Spinal cord (tissue), 9 donors: ENCODE measurements at regions not wholly inside any gene's neighbourhood (a gene's known extent, or its start where the extent isn't known, plus 50 kb on each side); places are given as distances from the start of the nearest gene placed in this dataset.

Source experiments
- DNase-seq, 6 donors: peaks; one replicate each; pipeline versions ENCODE4 v3.0.0 to v3.0.0-alpha.2; 2013 to 2015; ENCODE audit warnings: low spot score in 6 of 6, low read depth in 4 of 6
- H3K27ac ChIP-seq: one replicate; pipeline ENCODE4 v1.5.1; 2013; ENCODE audit warnings: low read depth, low read length, control low read depth
- H3K27me3 ChIP-seq: one replicate; pipeline ENCODE4 v1.6.1; 2013; ENCODE audit warnings: low read length; ENCODE audit not compliant: control insufficient read depth, insufficient read depth
- H3K36me3 ChIP-seq: one replicate; pipeline ENCODE4 v1.6.1; 2013; ENCODE audit warnings: low read length; ENCODE audit not compliant: control insufficient read depth, insufficient read depth
- H3K4me1 ChIP-seq: one replicate; pipeline ENCODE4 v1.6.1; 2013; ENCODE audit warnings: low read length; ENCODE audit not compliant: control insufficient read depth, insufficient read depth
- H3K4me3 ChIP-seq: one replicate; pipeline ENCODE4 v1.5.1; 2013; ENCODE audit warnings: low read depth, low read length, control low read depth
- H3K9me3 ChIP-seq: one replicate; pipeline ENCODE4 v1.6.1; 2013; ENCODE audit warnings: low read length; ENCODE audit not compliant: control insufficient read depth, insufficient read depth
- WGBS: methylation state at CpG from one replicate; pipeline ENCODE4 v1.1.5; 2013; ENCODE audit warnings: missing lambda C conversion rate; ENCODE audit not compliant: insufficient coverage; 5-methylcytosine and 5-hydroxymethylcytosine counted together
- donor health status: healthy.

DNA sequence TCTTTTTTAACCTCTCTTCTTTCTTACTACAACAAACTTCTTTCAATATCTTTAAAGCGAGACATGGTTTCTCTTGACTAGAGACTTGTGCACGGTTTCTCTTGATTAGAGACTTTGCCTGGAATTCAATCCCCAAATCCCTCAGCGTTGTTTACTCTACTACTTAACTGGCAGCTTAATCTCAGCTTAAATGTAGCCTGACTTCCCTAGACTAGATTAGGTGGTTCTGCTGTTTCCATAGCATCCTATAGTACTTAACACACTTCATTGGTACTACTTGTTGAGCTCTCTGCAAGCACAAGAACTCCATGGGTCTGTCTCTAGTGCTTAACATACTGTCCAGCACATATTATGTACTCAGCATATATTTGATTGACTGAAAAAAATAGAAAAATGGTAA lies 168.2 kb upstream of the GPR149 start:
- Histone ChIP-seq H3K27ac (no peak overlapping the region), H3K36me3 (no peaks in the 10 kb centered on the region), H3K4me3 (no peak overlapping the region), H3K4me1 (no peaks in the 10 kb centered on the region), H3K27me3 (no peaks in the 10 kb centered on the region), H3K9me3 (no peaks in the 10 kb centered on the region)
- DNase-seq, result no peak
- 100% methylated on average over 2 of the region's 3 CpGs for WGBS

- H3K27me3 ChIP-seq, result no peaks in the 10 kb centered on the region
- no peaks in the 10 kb centered on the region for H3K9me3 ChIP-seq
- no CpG with 5 or more reads among the region's 3 CpGs for WGBS
- no peak for DNase-seq
- no peaks in the 10 kb centered on the region for H3K36me3 ChIP-seq
- no peaks in the 10 kb centered on the region for H3K4me1 ChIP-seq
- no peak overlapping the region for H3K27ac ChIP-seq
- no peak overlapping the region for H3K4me3 ChIP-seq
These were observed 160.8 kb upstream of the GPR149 start for GRCh38 chr3:154590675-154591384.

DNA sequence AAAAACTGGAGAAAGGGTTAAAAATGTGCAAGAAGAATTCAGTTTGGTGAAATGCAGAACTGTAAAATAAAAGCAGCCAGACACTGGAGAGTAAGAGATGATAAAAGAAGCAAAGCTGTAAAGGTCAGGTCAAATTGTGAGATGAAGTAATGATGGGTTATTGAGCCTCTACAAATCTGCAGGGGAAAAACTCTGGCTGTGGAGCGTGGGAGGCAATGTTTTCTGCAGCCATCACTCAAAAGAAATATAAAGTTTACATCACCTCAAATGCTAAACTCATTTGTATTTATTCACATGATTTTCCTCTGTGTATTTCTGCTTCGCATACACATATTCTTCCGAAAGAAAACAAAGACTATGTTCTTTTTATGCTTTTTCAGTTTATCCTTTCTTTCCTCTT lies 158.8 kb upstream of the GPR149 start:
- Histone ChIP-seq H3K4me1 (no peaks in the 10 kb centered on the region), H3K27ac (no peak overlapping the region), H3K9me3 (no peaks in the 10 kb centered on the region), H3K4me3 (no peak overlapping the region), H3K27me3 (no peaks in the 10 kb centered on the region), H3K36me3 (no peaks in the 10 kb centered on the region)
- 80% methylated on average over 3 of the region's 3 CpGs for WGBS
- no peak for DNase-seq

- Histone ChIP-seq H3K4me3 (no peak overlapping the region), H3K4me1 (no peaks in the 10 kb centered on the region), H3K36me3 (no peaks in the 10 kb centered on the region), H3K27me3 (no peaks in the 10 kb centered on the region), H3K27ac (no peak overlapping the region), H3K9me3 (no peaks in the 10 kb centered on the region)
- no peak for DNase-seq
These were observed 155.0 kb upstream of the GPR149 start for GRCh38 chr3:154584974-154585373.

DNA sequence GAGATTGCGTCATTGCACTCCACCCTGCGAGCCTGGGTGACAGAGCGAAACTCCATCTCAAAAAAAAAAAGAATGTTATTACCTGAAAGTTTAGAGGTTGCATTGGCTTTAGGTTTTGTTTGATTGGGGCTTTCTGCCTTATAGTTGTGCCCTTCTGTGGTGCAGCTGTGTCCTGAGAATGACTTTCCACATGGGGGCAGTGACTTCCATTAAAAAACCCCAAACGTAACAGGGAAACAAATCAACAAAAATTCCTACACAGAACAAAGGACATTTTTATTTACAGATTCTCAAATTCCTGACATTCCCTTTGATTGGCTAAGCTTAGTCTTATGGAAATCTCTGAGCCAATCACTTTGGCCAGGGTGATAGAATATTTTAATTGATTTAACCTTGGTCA lies 154.1 kb upstream of the GPR149 start:
- Histone ChIP-seq H3K4me3 (no peak overlapping the region), H3K27ac (no peak overlapping the region), H3K4me1 (no peaks in the 10 kb centered on the region), H3K36me3 (no peaks in the 10 kb centered on the region), H3K9me3 (no peaks in the 10 kb centered on the region), H3K27me3 (no peaks in the 10 kb centered on the region)
- DNase-seq, result no peak
- 87% methylated on average over 3 of the region's 4 CpGs for WGBS

DNA sequence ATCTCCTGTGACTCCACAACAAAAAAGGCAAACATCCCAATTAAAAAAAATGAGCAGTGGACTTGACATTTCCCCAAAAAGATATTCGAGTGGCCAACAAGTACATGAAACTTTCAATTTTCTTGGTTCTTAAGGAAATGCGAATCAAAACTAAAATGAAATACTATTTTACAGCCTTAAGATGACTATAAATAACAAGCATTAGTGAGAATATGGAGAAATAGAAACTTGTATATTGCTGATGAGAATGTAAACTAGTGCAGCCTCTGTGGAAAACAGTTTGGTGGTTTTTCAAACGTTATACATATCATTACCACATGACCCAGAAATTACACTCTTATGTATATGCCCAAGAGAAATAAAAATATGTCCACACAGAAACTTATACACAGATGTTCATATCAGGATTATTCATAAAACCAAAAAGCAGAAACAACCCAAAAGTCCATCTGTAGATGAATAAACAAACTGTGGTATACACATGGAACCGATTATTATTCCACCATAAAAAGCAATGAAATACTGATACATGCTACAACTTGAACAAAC lies 153.2 kb upstream of the GPR149 start:
- H3K9me3 ChIP-seq, result no peaks in the 10 kb centered on the region
- no peaks in the 10 kb centered on the region for H3K27me3 ChIP-seq
- DNase-seq, result no peak
- no peaks in the 10 kb centered on the region for H3K4me1 ChIP-seq
- no peaks in the 10 kb centered on the region for H3K36me3 ChIP-seq
- H3K27ac ChIP-seq, result no peak overlapping the region
- no CpG with 5 or more reads among the region's 4 CpGs for WGBS
- no peak overlapping the region for H3K4me3 ChIP-seq

- no peaks in the 10 kb centered on the region for H3K4me1 ChIP-seq
- H3K27me3 ChIP-seq, result no peaks in the 10 kb centered on the region
- H3K36me3 ChIP-seq, result no peaks in the 10 kb centered on the region
- DNase-seq, result no peak
- H3K9me3 ChIP-seq, result no peaks in the 10 kb centered on the region
- no peak overlapping the region for H3K27ac ChIP-seq
- H3K4me3 ChIP-seq, result no peak overlapping the region
These were observed 152.5 kb upstream of the GPR149 start for GRCh38 chr3:154582501-154582900.

DNA sequence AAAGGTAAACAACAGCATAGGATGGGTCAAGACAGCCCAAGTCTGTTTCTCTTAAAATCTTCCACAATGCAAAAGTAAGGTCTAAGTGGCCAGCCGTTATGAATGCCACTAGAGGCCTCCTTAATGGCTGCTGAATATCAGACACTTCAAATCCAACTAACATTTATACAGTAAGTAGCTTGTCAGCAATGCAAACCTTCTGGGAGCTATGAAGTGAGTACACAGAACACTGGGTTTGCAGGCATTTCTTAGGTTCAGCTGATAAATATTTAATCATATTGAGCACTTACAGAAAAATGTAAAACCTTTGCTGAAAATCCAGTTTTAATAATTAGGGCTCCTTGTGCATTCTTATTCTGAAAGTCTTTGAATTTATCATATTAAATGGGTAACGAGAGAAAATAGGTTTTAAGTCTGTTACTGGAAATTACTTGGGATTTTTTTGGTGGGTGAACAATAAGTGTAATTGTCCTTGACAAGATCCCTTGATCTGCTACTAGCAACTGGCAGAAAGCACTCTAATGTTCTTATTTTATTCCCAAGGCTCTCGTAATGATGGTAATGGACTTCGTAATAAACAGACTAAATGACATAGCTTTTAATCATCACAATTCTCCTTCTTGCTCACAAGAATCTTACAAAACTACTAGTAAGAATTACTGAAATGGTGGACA lies 141.7 kb upstream of the GPR149 start:
- H3K4me3 ChIP-seq, result no peak overlapping the region
- no peaks in the 10 kb centered on the region for H3K27me3 ChIP-seq
- no peaks in the 10 kb centered on the region for H3K36me3 ChIP-seq
- no peaks in the 10 kb centered on the region for H3K9me3 ChIP-seq
- H3K4me1 ChIP-seq, result no peaks in the 10 kb centered on the region
- no peak overlapping the region for H3K27ac ChIP-seq
- WGBS, result 33% methylated on average over 1 of the region's 4 CpGs
- peak in 2 of 6 donors; percentile 1 to 79 for DNase-seq

GRCh38 chr3:154568064-154568463 lies 138.1 kb upstream of the GPR149 start:
- Histone ChIP-seq H3K27me3 (no peaks in the 10 kb centered on the region), H3K4me1 (no peaks in the 10 kb centered on the region), H3K4me3 (no peak overlapping the region), H3K27ac (no peak overlapping the region), H3K36me3 (no peaks in the 10 kb centered on the region), H3K9me3 (no peaks in the 10 kb centered on the region)
- no peak for DNase-seq
- WGBS, result 52% methylated on average over 2 of the region's 3 CpGs

DNA sequence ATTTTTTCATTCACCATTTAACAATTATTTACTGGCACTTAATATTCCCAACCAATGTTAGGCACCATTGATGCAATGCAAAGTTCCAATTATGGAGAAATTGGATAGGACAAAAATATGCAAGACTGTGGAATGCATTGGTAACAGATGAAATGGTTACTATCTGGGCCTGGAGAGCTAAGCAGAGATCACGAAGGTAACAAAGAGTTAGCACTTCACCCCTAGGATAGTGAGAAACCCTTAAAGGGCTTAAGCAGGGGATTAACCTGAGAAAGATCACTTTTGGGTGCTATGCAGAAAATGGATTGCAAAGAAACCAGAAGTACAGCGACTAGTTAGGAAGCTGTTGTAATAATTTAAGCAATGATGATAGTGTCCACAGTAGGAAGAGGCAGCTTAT lies 129.6 kb upstream of the GPR149 start:
- no peaks in the 10 kb centered on the region for H3K4me1 ChIP-seq
- no peak overlapping the region for H3K4me3 ChIP-seq
- H3K27ac ChIP-seq, result no peak overlapping the region
- no peak for DNase-seq
- no peaks in the 10 kb centered on the region for H3K27me3 ChIP-seq
- no peaks in the 10 kb centered on the region for H3K9me3 ChIP-seq
- 100% methylated on average over 1 of the region's 2 CpGs for WGBS
- no peaks in the 10 kb centered on the region for H3K36me3 ChIP-seq
